ENCODE measurements at regions not wholly inside any gene's neighbourhood (a gene's known extent, or its start where the extent isn't known, plus 50 kb on each side); places are given as distances from the start of the nearest gene placed in this dataset.
"Not testable (repeated sequence)": the region's sequence is repeated elsewhere in the genome, so short reads cannot be mapped to it uniquely, and the experiment has no call there.

GRCh38 chr11:44371042-44371441, 61.1 kb upstream of the ALX4 start:
- TF ChIP-seq CTCF, POLR2AphosphoS5 (IDR thresholded peaks at IDR 0.05): not testable (repeated sequence)
